ENCODE measurements at regions not wholly inside any gene's neighbourhood (a gene's known extent, or its start where the extent isn't known, plus 50 kb on each side); places are given as distances from the start of the nearest gene placed in this dataset.

DNA sequence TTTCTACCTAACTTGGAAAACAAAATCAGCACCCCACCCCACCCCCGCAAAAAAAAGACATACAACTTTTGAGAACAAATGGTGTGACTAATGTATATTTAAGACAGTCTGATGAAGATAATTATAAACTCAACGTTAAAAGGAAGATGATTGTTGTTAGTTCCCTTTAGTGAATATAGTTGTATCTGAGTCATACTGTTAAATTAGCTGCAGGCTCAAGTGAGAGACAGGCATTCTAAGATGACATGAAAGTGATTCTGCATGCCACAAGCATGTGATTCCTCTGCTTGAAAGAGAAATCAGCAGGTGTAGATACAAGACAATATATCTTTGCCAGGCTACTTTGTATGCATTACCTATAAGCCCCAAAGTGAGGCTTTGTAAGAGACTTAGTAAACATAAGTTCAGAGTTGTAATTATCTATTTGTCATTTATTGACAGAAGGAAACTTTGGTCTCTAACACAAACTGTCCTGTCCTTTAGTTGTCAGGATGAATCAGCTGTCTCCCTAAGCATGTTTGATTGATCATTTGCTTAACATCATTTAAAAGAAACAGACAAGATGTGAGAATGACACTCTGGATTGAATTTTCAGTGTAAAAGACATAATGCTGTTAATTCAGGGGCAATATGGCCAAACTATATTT lies 319.4 kb upstream of the HTR2A start:
- Histone ChIP-seq H3K4me3 (ENCODE audit: control insufficient read depth in 1 of 7, extremely low read depth in 1 of 7, insufficient read depth in 4 of 7, low read depth in 2 of 7, low read length in 6 of 7) (no peak overlapping the region), H3K36me3 (ENCODE audit: control insufficient read depth in 4 of 4, insufficient read depth in 4 of 4, low read length in 3 of 4) (no peaks in the 10 kb centered on the region), H3K27me3 (replicated peaks in 2 of 5; ENCODE audit: control insufficient read depth in 4 of 5, insufficient read depth in 5 of 5, low read length in 4 of 5) (no peaks in the 10 kb centered on the region), H3K9me3 (ENCODE audit: control extremely low read depth in 1 of 5, control insufficient read depth in 4 of 5, insufficient read depth in 2 of 5, low read depth in 1 of 5, low read length in 4 of 5) (no peaks in the 10 kb centered on the region), H3K4me1 (ENCODE audit: control extremely low read depth in 1 of 4, control insufficient read depth in 4 of 4, insufficient read depth in 4 of 4, low read length in 3 of 4) (no peaks in the 10 kb centered on the region), H3K27ac (ENCODE audit: insufficient read depth in 1 of 2, low read depth in 1 of 2, low read length in 2 of 2, poor library complexity in 1 of 2, severe bottlenecking in 2 of 2) (no peak overlapping the region)
- POLR2A ChIA-PET = no interaction called here
- WGBS (ENCODE audit: insufficient coverage) = 67% methylated on average over 1 of the region's 2 CpGs
- CTCF ChIA-PET = no interaction called here
- DNase-seq = peak in 1 of 3 donors; percentile 1

DNA sequence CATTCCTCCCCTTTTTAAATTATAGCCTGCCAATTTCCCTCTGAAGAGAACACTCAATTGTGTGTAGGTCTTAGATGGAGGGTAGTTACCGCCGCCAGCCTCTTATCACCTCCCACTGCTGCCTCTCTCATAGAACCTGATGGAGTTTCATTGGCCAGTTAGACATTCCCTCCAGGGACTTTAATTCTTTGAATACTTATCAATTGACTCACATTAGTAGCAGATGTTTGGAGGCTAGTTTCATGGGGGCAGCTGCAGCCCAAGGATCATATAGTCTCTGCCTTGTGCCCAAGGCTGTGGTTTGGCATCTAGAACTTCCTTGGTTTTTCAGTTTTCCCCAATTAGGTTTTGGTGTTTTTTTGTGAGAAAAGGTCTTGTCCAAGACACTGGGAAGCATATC lies 318.9 kb upstream of the HTR2A start:
- no peak overlapping the region for H3K27ac ChIP-seq (ENCODE audit: insufficient read depth in 1 of 2, low read depth in 1 of 2, low read length in 2 of 2, poor library complexity in 1 of 2, severe bottlenecking in 2 of 2)
- H3K9me3 ChIP-seq (ENCODE audit: control extremely low read depth in 1 of 5, control insufficient read depth in 4 of 5, insufficient read depth in 2 of 5, low read depth in 1 of 5, low read length in 4 of 5) = no peaks in the 10 kb centered on the region
- H3K36me3 ChIP-seq (ENCODE audit: control insufficient read depth in 4 of 4, insufficient read depth in 4 of 4, low read length in 3 of 4) = no peaks in the 10 kb centered on the region
- CTCF ChIA-PET = no interaction called here
- POLR2A ChIA-PET = no interaction called here
- no peak for DNase-seq
- no peak overlapping the region for H3K4me3 ChIP-seq (ENCODE audit: control insufficient read depth in 1 of 7, extremely low read depth in 1 of 7, insufficient read depth in 4 of 7, low read depth in 2 of 7, low read length in 6 of 7)
- no peaks in the 10 kb centered on the region for H3K27me3 ChIP-seq (replicated peaks in 2 of 5; ENCODE audit: control insufficient read depth in 4 of 5, insufficient read depth in 5 of 5, low read length in 4 of 5)
- no CpG with 5 or more reads among the region's 2 CpGs for WGBS (ENCODE audit: insufficient coverage)
- H3K4me1 ChIP-seq (ENCODE audit: control extremely low read depth in 1 of 4, control insufficient read depth in 4 of 4, insufficient read depth in 4 of 4, low read length in 3 of 4) = no peaks in the 10 kb centered on the region

DNA sequence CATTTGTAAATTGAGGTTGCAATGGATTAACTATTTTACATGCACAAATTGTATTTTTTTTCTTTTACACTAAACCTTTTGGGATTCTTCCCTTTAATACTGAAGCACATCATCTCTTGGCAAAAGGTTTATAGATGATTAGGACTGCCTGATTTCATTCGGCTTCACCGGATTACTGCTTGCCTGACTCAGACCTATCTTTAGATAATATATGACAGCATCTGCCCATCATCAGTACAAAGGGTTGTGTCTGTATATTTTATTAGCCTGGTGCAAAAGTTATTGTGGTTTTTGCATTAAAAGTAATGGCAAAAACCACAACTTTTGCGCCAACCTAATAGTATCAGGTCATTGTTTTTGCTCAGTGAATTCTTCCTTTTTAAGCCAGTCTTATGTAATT lies 316.2 kb upstream of the HTR2A start:
- no peak overlapping the region for H3K27ac ChIP-seq (ENCODE audit: insufficient read depth in 1 of 2, low read depth in 1 of 2, low read length in 2 of 2, poor library complexity in 1 of 2, severe bottlenecking in 2 of 2)
- H3K4me1 ChIP-seq (ENCODE audit: control extremely low read depth in 1 of 4, control insufficient read depth in 4 of 4, insufficient read depth in 4 of 4, low read length in 3 of 4) = no peaks in the 10 kb centered on the region
- WGBS (ENCODE audit: insufficient coverage) = 100% methylated on average over 1 of the region's 3 CpGs
- H3K27me3 ChIP-seq (replicated peaks in 2 of 5; ENCODE audit: control insufficient read depth in 4 of 5, insufficient read depth in 5 of 5, low read length in 4 of 5) = no peaks in the 10 kb centered on the region
- H3K9me3 ChIP-seq (ENCODE audit: control extremely low read depth in 1 of 5, control insufficient read depth in 4 of 5, insufficient read depth in 2 of 5, low read depth in 1 of 5, low read length in 4 of 5) = no peaks in the 10 kb centered on the region
- ChIA-PET POLR2A (no interaction called here), CTCF (no interaction called here)
- H3K4me3 ChIP-seq (ENCODE audit: control insufficient read depth in 1 of 7, extremely low read depth in 1 of 7, insufficient read depth in 4 of 7, low read depth in 2 of 7, low read length in 6 of 7) = no peak overlapping the region
- no peaks in the 10 kb centered on the region for H3K36me3 ChIP-seq (ENCODE audit: control insufficient read depth in 4 of 4, insufficient read depth in 4 of 4, low read length in 3 of 4)
- DNase-seq = no peak

DNA sequence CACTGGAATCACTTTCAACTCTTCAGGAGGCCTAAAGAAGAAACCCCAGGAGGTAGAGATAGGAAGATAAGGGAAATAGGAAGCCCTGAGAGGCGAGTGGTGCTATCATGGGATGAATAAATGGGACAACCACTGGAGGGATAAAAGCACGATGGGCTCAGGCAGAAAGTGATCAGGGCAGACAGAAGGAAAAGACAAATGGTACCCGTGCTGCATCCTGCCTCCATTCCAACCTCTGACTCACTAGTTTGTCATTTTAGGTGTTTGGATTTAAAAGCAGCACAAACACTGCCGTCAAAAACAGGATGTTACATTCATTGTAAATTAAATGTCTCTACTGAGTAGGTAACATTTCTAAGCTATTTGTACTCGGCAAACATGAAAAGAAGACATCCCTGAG lies 314.3 kb upstream of the HTR2A start:
- CTCF ChIA-PET = no interaction called here

DNA sequence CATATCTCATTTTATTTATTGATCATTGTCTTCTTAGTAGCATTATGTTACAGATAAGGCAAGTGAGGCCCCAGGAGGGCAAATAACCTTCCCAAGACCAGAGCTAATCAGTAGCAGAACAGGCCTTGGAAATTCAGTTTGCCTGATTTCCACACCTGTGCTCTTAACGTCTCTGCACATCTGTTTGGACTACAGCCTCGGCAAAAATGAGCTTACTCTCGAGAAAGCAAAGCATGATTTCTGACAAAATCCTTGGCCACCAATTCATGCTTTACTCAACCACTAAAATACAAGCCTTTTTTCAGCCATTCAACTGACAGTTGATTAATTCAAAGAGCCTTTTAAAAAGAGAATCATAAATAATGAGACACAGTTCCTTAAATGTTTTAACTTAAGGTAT lies 309.3 kb upstream of the HTR2A start:
- POLR2A ChIA-PET = no interaction called here
- no peak overlapping the region for H3K4me3 ChIP-seq (ENCODE audit: control insufficient read depth in 1 of 7, extremely low read depth in 1 of 7, insufficient read depth in 4 of 7, low read depth in 2 of 7, low read length in 6 of 7)
- H3K36me3 ChIP-seq (ENCODE audit: control insufficient read depth in 4 of 4, insufficient read depth in 4 of 4, low read length in 3 of 4) = no peaks in the 10 kb centered on the region
- CTCF ChIA-PET = no interaction called here
- H3K9me3 ChIP-seq (ENCODE audit: control extremely low read depth in 1 of 5, control insufficient read depth in 4 of 5, insufficient read depth in 2 of 5, low read depth in 1 of 5, low read length in 4 of 5) = peaks cover 0 to 5% (median 0%) of the 10 kb centered on the region in 5 experiments
- H3K4me1 ChIP-seq (ENCODE audit: control extremely low read depth in 1 of 4, control insufficient read depth in 4 of 4, insufficient read depth in 4 of 4, low read length in 3 of 4) = no peaks in the 10 kb centered on the region
- H3K27me3 ChIP-seq (replicated peaks in 2 of 5; ENCODE audit: control insufficient read depth in 4 of 5, insufficient read depth in 5 of 5, low read length in 4 of 5) = no peaks in the 10 kb centered on the region
- DNase-seq = no peak
- H3K27ac ChIP-seq (ENCODE audit: insufficient read depth in 1 of 2, low read depth in 1 of 2, low read length in 2 of 2, poor library complexity in 1 of 2, severe bottlenecking in 2 of 2) = no peak overlapping the region
- WGBS (ENCODE audit: insufficient coverage) = 90% methylated on average over 3 of the region's 3 CpGs

More for the DNA sequence above, 314.3 kb upstream of the HTR2A start:
- POLR2A ChIA-PET = no interaction called here
- 80% methylated on average over 3 of the region's 5 CpGs for WGBS (ENCODE audit: insufficient coverage)
- H3K27ac ChIP-seq (ENCODE audit: insufficient read depth in 1 of 2, low read depth in 1 of 2, low read length in 2 of 2, poor library complexity in 1 of 2, severe bottlenecking in 2 of 2) = no peak overlapping the region
- H3K4me1 ChIP-seq (ENCODE audit: control extremely low read depth in 1 of 4, control insufficient read depth in 4 of 4, insufficient read depth in 4 of 4, low read length in 3 of 4) = no peaks in the 10 kb centered on the region
- no peaks in the 10 kb centered on the region for H3K36me3 ChIP-seq (ENCODE audit: control insufficient read depth in 4 of 4, insufficient read depth in 4 of 4, low read length in 3 of 4)
- no peaks in the 10 kb centered on the region for H3K27me3 ChIP-seq (replicated peaks in 2 of 5; ENCODE audit: control insufficient read depth in 4 of 5, insufficient read depth in 5 of 5, low read length in 4 of 5)
- H3K9me3 ChIP-seq (ENCODE audit: control extremely low read depth in 1 of 5, control insufficient read depth in 4 of 5, insufficient read depth in 2 of 5, low read depth in 1 of 5, low read length in 4 of 5) = no peaks in the 10 kb centered on the region
- DNase-seq = no peak
- H3K4me3 ChIP-seq (ENCODE audit: control insufficient read depth in 1 of 7, extremely low read depth in 1 of 7, insufficient read depth in 4 of 7, low read depth in 2 of 7, low read length in 6 of 7) = no peak overlapping the region

DNA sequence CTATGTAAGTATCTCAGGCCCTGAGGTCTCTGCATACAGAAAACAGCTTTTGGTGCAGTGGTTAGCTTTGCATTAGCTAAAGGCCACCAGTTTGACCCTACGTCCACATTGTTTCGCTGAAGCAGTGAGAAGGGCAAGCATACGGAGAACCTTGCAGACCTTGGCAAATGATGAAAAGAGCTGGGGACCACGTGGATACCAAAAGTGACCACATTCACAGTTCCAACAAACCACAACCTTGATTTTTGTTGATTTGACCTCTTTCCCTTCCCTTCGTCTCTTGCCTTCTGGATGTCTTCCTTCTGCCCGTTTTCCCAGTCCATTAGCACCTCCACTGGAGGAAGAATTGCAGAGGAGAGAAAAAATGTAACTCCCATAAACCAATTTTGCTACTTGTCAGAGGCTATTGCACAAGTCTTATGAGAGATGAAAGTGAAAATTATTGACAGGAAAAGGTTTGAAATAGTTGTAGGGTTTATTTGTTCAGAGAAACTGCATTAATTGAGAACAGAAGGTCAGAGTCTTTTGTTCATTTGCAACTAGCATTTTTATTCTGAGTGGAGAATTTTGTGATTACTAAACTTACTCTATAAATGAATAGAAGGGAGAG lies 293.9 kb upstream of the HTR2A start:
- ChIA-PET CTCF (no interaction called here), POLR2A (interaction anchor here (0.7 kb wide), 1 partner anchor 136 kb away, joined by 4 read pairs; no protein-coding TSS in a partner anchor)
- 89% methylated on average over 4 of the region's 6 CpGs for WGBS (ENCODE audit: insufficient coverage)
- no peaks in the 10 kb centered on the region for H3K9me3 ChIP-seq (ENCODE audit: control extremely low read depth in 1 of 5, control insufficient read depth in 4 of 5, insufficient read depth in 2 of 5, low read depth in 1 of 5, low read length in 4 of 5)
- H3K27me3 ChIP-seq (replicated peaks in 2 of 5; ENCODE audit: control insufficient read depth in 4 of 5, insufficient read depth in 5 of 5, low read length in 4 of 5) = no peaks in the 10 kb centered on the region
- H3K4me1 ChIP-seq (ENCODE audit: control extremely low read depth in 1 of 4, control insufficient read depth in 4 of 4, insufficient read depth in 4 of 4, low read length in 3 of 4) = no peaks in the 10 kb centered on the region
- DNase-seq = no peak
- H3K4me3 ChIP-seq (ENCODE audit: control insufficient read depth in 1 of 7, extremely low read depth in 1 of 7, insufficient read depth in 4 of 7, low read depth in 2 of 7, low read length in 6 of 7) = no peak overlapping the region
- H3K27ac ChIP-seq (ENCODE audit: insufficient read depth in 1 of 2, low read depth in 1 of 2, low read length in 2 of 2, poor library complexity in 1 of 2, severe bottlenecking in 2 of 2) = no peak overlapping the region
- no peaks in the 10 kb centered on the region for H3K36me3 ChIP-seq (ENCODE audit: control insufficient read depth in 4 of 4, insufficient read depth in 4 of 4, low read length in 3 of 4)

DNA sequence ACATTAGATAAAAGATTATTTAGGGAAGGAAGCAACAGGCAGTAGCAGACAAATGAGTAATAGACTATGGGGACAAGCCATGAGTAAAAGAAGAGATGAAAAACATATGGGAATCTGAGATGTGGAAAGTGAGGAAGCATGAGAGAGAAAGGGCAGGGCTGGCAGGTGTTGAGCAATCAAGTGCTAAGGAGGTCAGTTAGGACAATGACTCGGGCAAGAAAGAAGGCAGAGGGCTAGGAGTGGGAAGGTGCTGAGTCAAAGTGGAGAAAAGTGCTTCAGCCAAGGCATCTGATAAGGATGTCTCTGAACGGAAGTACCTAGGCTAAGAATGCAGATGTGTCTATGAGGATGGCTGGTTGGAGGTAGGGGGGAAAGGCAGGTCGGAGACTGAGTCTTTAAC lies 291.9 kb upstream of the HTR2A start:
- no peak overlapping the region for H3K4me3 ChIP-seq (ENCODE audit: control insufficient read depth in 1 of 7, extremely low read depth in 1 of 7, insufficient read depth in 4 of 7, low read depth in 2 of 7, low read length in 6 of 7)
- no peaks in the 10 kb centered on the region for H3K27me3 ChIP-seq (replicated peaks in 2 of 5; ENCODE audit: control insufficient read depth in 4 of 5, insufficient read depth in 5 of 5, low read length in 4 of 5)
- DNase-seq = no peak
- POLR2A ChIA-PET = no interaction called here
- no peak overlapping the region for H3K27ac ChIP-seq (ENCODE audit: insufficient read depth in 1 of 2, low read depth in 1 of 2, low read length in 2 of 2, poor library complexity in 1 of 2, severe bottlenecking in 2 of 2)
- no peaks in the 10 kb centered on the region for H3K36me3 ChIP-seq (ENCODE audit: control insufficient read depth in 4 of 4, insufficient read depth in 4 of 4, low read length in 3 of 4)
- WGBS (ENCODE audit: insufficient coverage) = 93% methylated on average over 3 of the region's 3 CpGs
- H3K9me3 ChIP-seq (ENCODE audit: control extremely low read depth in 1 of 5, control insufficient read depth in 4 of 5, insufficient read depth in 2 of 5, low read depth in 1 of 5, low read length in 4 of 5) = no peaks in the 10 kb centered on the region
- no peaks in the 10 kb centered on the region for H3K4me1 ChIP-seq (ENCODE audit: control extremely low read depth in 1 of 4, control insufficient read depth in 4 of 4, insufficient read depth in 4 of 4, low read length in 3 of 4)
- CTCF ChIA-PET = no interaction called here

Data from common myeloid progenitor, CD34-positive (primary cell).